H1 (cell line): ENCODE measurements at regions not wholly inside any gene's neighbourhood (a gene's known extent, or its start where the extent isn't known, plus 50 kb on each side); places are given as distances from the start of the nearest gene placed in this dataset.

Experiments
- CTCF ChIA-PET: fragments of 300-600 bp; sonication (Branson Sonifier 250); formaldehyde crosslinking; loops from one replicate; lab custom pipeline; 2021; ENCODE audit not compliant: partially characterized antibody; lab: Charles Lee
- POLR2A ChIA-PET: fragments of 300-600 bp; sonication (Branson Sonifier 250); formaldehyde crosslinking; loops from one replicate; lab custom pipeline; 2021; ENCODE audit warnings: inconsistent platforms; ENCODE audit not compliant: partially characterized antibody; lab: Charles Lee
- DNase-seq, 2 experiments: peaks; one replicate each; pipeline versions ENCODE4 v3.0.0 to v3.0.0-alpha.2; 2010 to 2022; ENCODE audit warnings: low spot score in 2 of 2, low read depth in 1 of 2, mixed read lengths in 1 of 2
- FAIRE-seq: peaks from 2 replicates; lab custom pipeline; 2011; peaks lifted over from hg19 to GRCh38; lab: Jason Lieb, UNC
- H2AFZ ChIP-seq: 2 replicates; pipeline ENCODE4 v1.8.1; 2012; ENCODE audit warnings: low read length, inconsistent platforms
- H2AK5ac ChIP-seq: 2 replicates; pipeline ENCODE4 v1.6.1; 2013; ENCODE audit warnings: low read depth, low read length
- H2BK120ac ChIP-seq: replicated peaks from 2 replicates; pipeline ENCODE3; 2013; ENCODE audit warnings: low read depth, low read length, inconsistent platforms
- H2BK12ac ChIP-seq: 2 replicates; pipeline ENCODE4 v1.6.1; 2013; ENCODE audit warnings: low read depth, low read length
- H2BK15ac ChIP-seq: 2 replicates; pipeline ENCODE4 v1.6.1; 2013; ENCODE audit warnings: low read length
- H2BK20ac ChIP-seq: 2 replicates; pipeline ENCODE4 v1.6.1; 2013; ENCODE audit warnings: low read length
- H2BK5ac ChIP-seq: 2 replicates; pipeline ENCODE4 v1.6.1; 2013; ENCODE audit warnings: low read depth, low read length
- H3K14ac ChIP-seq: 2 replicates; pipeline ENCODE4 v1.6.1; 2013; ENCODE audit warnings: inconsistent platforms; ENCODE audit not compliant: insufficient read length
- H3K18ac ChIP-seq: 2 replicates; pipeline ENCODE4 v1.6.1; 2013; ENCODE audit warnings: low read length; ENCODE audit errors: extremely low read depth
- H3K23ac ChIP-seq: 2 replicates; pipeline ENCODE4 v1.6.1; 2013; ENCODE audit warnings: inconsistent platforms; ENCODE audit not compliant: insufficient read length
- H3K23me2 ChIP-seq: 2 replicates; pipeline ENCODE4 v1.6.1; 2013; ENCODE audit warnings: low read depth, low read length
- H3K27ac ChIP-seq: 2 replicates; pipeline ENCODE4 v1.6.1; 2011; ENCODE audit warnings: low read depth, low read length, inconsistent platforms
- H3K27me3 ChIP-seq, 4 experiments: replicated peaks in 1 of 4; 1 replicate in 1 of 4; 2 replicates in 3 of 4; pipeline versions ENCODE4 v1.6.1 to v1.8.1; 2011 to 2013; ENCODE audit warnings: low read length in 3 of 4, mild to moderate bottlenecking in 3 of 4, inconsistent platforms in 2 of 4, mixed read lengths in 2 of 4, moderate library complexity in 1 of 4; ENCODE audit not compliant: control insufficient read depth in 3 of 4, insufficient read depth in 3 of 4; ENCODE audit errors: extremely low read depth in 1 of 4
- H3K36me3 ChIP-seq, 4 experiments: 2 replicates each; pipeline versions ENCODE4 v1.6.1 to v1.8.1; 2011 to 2013; ENCODE audit warnings: mild to moderate bottlenecking in 4 of 4, low read length in 3 of 4, moderate library complexity in 2 of 4, control low read depth in 1 of 4, inconsistent platforms in 1 of 4; ENCODE audit not compliant: insufficient read depth in 4 of 4, control insufficient read depth in 2 of 4
- H3K4ac ChIP-seq: replicated peaks from 2 replicates; pipeline ENCODE3; 2013; ENCODE audit warnings: low read length, low read depth, mixed read lengths, inconsistent platforms; ENCODE audit not compliant: insufficient read length
- H3K4me1 ChIP-seq, 4 experiments: replicated peaks in 1 of 4; 1 replicate in 1 of 4; 2 replicates in 3 of 4; pipeline versions ENCODE4 v1.6.1 to v1.8.1; 2011 to 2013; ENCODE audit warnings: low read length in 3 of 4, inconsistent platforms in 2 of 4, mixed read lengths in 1 of 4; ENCODE audit not compliant: insufficient read depth in 4 of 4, control insufficient read depth in 3 of 4
- H3K4me2 ChIP-seq, 2 experiments: 2 replicates each; pipeline versions ENCODE4 v1.6.1 to v1.8.1; 2011 to 2013; ENCODE audit warnings: low read depth in 2 of 2, low read length in 2 of 2, control low read depth in 1 of 2, inconsistent platforms in 1 of 2, mild to moderate bottlenecking in 1 of 2; ENCODE audit not compliant: insufficient read depth in 1 of 2
- H3K4me3 ChIP-seq, 4 experiments: fragments of 200-600, 300-600 bp in 1 of 4; sonication (generic), shearing (Covaris generic), sonication (Bioruptor Twin) in 1 of 4; 2 replicates each; pipeline versions ENCODE4 v1.5.1 to v1.8.1; 2011 to 2016; ENCODE audit warnings: low read length in 4 of 4, low read depth in 3 of 4, control low read depth in 2 of 4, inconsistent platforms in 2 of 4, mild to moderate bottlenecking in 2 of 4, mixed read lengths in 1 of 4, moderate library complexity in 1 of 4; ENCODE audit not compliant: insufficient read depth in 2 of 4; ENCODE audit errors: extremely low read depth in 1 of 4
- H3K56ac ChIP-seq: replicated peaks from 2 replicates; pipeline ENCODE3; 2013; ENCODE audit warnings: low read depth, mild to moderate bottlenecking, mixed read lengths, low read length, inconsistent platforms; ENCODE audit not compliant: insufficient read length
- H3K79me1 ChIP-seq: 2 replicates; pipeline ENCODE4 v1.6.1; 2013; ENCODE audit warnings: low read depth, low read length, control low read depth
- H3K79me2 ChIP-seq, 2 experiments: 2 replicates each; pipeline versions ENCODE4 v1.6.1 to v1.8.1; 2012 to 2013; ENCODE audit warnings: low read length in 2 of 2, mild to moderate bottlenecking in 2 of 2, inconsistent platforms in 1 of 2; ENCODE audit not compliant: insufficient read depth in 2 of 2, control insufficient read depth in 1 of 2
- H3K9ac ChIP-seq, 4 experiments: replicated peaks in 1 of 4; 1 replicate in 1 of 4; 2 replicates in 3 of 4; pipeline versions ENCODE4 v1.6.1 to v1.8.1; 2011 to 2013; ENCODE audit warnings: low read depth in 3 of 4, low read length in 3 of 4, control low read depth in 2 of 4, mild to moderate bottlenecking in 2 of 4, moderate library complexity in 2 of 4, inconsistent platforms in 1 of 4; ENCODE audit errors: extremely low read depth in 1 of 4
- H3K9me3 ChIP-seq, 2 experiments: 2 replicates each; pipeline versions ENCODE4 v1.6.1 to v1.8.1; 2012 to 2013; ENCODE audit warnings: mild to moderate bottlenecking in 2 of 2, moderate library complexity in 2 of 2, control low read depth in 1 of 2, inconsistent platforms in 1 of 2, low read depth in 1 of 2, low read length in 1 of 2, mixed read lengths in 1 of 2; ENCODE audit not compliant: insufficient read depth in 2 of 2
- H4K20me1 ChIP-seq, 2 experiments: replicated peaks in 1 of 2; 2 replicates each; pipeline versions ENCODE3 to v1.8.1; 2011 to 2013; ENCODE audit warnings: inconsistent platforms in 2 of 2, low read length in 2 of 2, mild to moderate bottlenecking in 1 of 2; ENCODE audit not compliant: insufficient read depth in 2 of 2, control insufficient read depth in 1 of 2
- H4K5ac ChIP-seq: 2 replicates; pipeline ENCODE4 v1.6.1; 2013; ENCODE audit warnings: low read length, low read depth, mixed read lengths, inconsistent platforms; ENCODE audit not compliant: insufficient read length
- H4K8ac ChIP-seq: 2 replicates; pipeline ENCODE4 v1.8.0; 2013; ENCODE audit warnings: mild to moderate bottlenecking, moderate library complexity, low read length, inconsistent platforms; ENCODE audit not compliant: insufficient read depth; ENCODE audit errors: extremely low read depth
- H4K91ac ChIP-seq: replicated peaks from 2 replicates; pipeline ENCODE3; 2013; ENCODE audit warnings: low read length, mixed read lengths, inconsistent platforms; ENCODE audit not compliant: insufficient read length
- BRCA1 ChIP-seq: IDR thresholded peaks from 2 replicates; pipeline ENCODE4 v1.6.1; 2012; ENCODE audit warnings: low read depth, low read length, improper control_type of control experiment
- MAFK ChIP-seq: IDR thresholded peaks from 2 replicates; pipeline ENCODE4 v1.6.1; 2012; ENCODE audit warnings: low read depth, mild to moderate bottlenecking, improper control_type of control experiment, low read length
- WGBS, 2 experiments: shearing (Covaris generic) in 1 of 2; methylation state at CpG; one replicate each; pipeline versions ENCODE4 v1.1.6 to v1.1.7; 2013 to 2015; ENCODE audit warnings: low lambda C conversion rate in 2 of 2, mixed read lengths in 2 of 2, inconsistent platforms in 1 of 2, low coverage in 1 of 2, missing lambda C conversion rate in 1 of 2; ENCODE audit not compliant: insufficient replicate concordance in 2 of 2, insufficient coverage in 1 of 2, insufficient read length in 1 of 2; ENCODE audit errors: extremely low coverage in 1 of 2, missing lambda C conversion rate in 1 of 2; 5-methylcytosine and 5-hydroxymethylcytosine counted together

GRCh38 chr4:137587796-137588195, 55.5 kb upstream of the PCDH18 start:
- no peak overlapping the region for H4K5ac ChIP-seq
- no peaks in the 10 kb centered on the region for H3K23me2 ChIP-seq
- ChIA-PET POLR2A (no interaction called here), CTCF (no interaction called here)
- no peak overlapping the region for H4K8ac ChIP-seq
- no peaks in the 10 kb centered on the region for H3K27me3 ChIP-seq
- no peaks in the 10 kb centered on the region for H3K79me1 ChIP-seq
- no peak overlapping the region for H2BK20ac ChIP-seq
- no peak overlapping the region for H4K91ac ChIP-seq
- DNase-seq, result no peak
- no peak overlapping the region for H3K56ac ChIP-seq
- H3K4ac ChIP-seq, result no peak overlapping the region
- H3K79me2 ChIP-seq, result no peaks in the 10 kb centered on the region
- no peaks in the 10 kb centered on the region for H3K36me3 ChIP-seq
- H2BK15ac ChIP-seq, result no peak overlapping the region
- H3K4me1 ChIP-seq, result no peaks in the 10 kb centered on the region
- H2BK120ac ChIP-seq, result no peak overlapping the region
- no peak overlapping the region for H3K23ac ChIP-seq
- H2AFZ ChIP-seq, result no peak overlapping the region
- no peak overlapping the region for H3K14ac ChIP-seq
- no peak overlapping the region for H2BK5ac ChIP-seq
- no peak for FAIRE-seq
- H4K20me1 ChIP-seq, result no peaks in the 10 kb centered on the region
- no peak overlapping the region for H2AK5ac ChIP-seq
- no peak overlapping the region for H3K18ac ChIP-seq
- TF ChIP-seq MAFK (no peak), BRCA1 (no peak)
- TF ChIP-seq, all 59 proteins: peak for 0
- Histone ChIP-seq H3K27ac (no peak overlapping the region), H3K9me3 (no peaks in the 10 kb centered on the region), H3K4me2 (no peak overlapping the region), H2BK12ac (no peak overlapping the region), H3K4me3 (no peak overlapping the region), H3K9ac (no peak overlapping the region)
- WGBS, 2 experiments, result 69% methylated on average over 1 of the region's 1 CpG; no CpG with 5 or more reads in 1 of the 2 experiments
